ENCODE measurements at regions not wholly inside any gene's neighbourhood (a gene's known extent, or its start where the extent isn't known, plus 50 kb on each side); places are given as distances from the start of the nearest gene placed in this dataset.

DNA sequence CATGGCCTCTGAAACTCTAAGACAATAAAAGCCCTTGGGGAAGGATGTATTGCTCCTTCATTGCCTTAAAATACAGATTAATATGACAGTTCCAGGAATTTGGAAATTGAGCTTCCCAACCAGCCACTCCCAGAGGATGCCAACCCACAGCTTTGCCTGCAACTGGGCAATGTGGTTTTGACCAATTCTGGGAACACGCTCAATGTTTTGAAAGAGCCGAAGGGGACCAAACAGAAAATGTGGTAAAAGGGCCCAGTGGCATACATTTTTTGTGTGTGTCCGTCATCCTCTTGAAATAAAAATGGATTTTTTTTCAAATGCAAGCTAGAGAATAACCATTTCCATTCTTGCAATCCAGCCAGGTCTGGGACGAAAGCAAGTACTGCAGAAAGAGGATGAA is 88.3 kb upstream of the PLEKHG7 start:
- no peak for DNase-seq

DNA sequence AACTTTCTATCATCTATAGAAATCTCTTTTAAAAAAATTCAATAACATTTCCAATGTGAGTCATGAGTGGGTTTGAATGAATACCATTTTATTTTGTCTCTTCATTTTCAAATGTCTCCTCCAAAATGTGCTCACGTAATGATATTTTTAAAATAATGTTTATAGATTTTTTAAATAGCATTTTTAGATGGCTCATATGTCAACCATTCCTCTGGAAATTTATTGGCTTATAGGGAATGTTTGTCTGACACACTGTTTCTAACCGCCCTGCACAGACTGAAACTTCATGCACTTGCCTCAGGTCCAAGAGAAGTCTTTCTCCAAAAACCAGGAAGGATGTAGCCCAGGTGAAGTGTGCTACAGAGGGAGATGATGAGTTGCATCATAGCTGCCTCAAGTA is 88.8 kb upstream of the PLEKHG7 start:
- DNase-seq = no peak

DNA sequence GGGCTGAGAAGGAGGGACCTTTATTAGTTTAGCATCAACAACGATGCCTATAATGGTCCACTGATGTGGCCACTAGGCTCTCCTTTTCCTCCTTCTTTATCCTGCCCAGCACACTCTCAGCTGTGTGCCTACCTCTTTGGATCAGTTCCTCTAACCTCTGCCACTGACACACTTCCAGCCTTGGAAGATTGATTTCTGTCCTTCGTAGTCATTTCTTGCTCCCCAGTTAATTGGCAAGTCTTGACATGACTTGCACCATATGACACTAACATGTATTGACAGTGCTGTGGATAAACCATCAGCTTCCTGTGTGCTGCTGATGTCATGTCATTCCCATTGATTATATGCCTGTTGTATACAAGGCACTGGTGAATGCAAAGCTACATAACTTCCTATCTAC is 90.2 kb upstream of the PLEKHG7 start:
- DNase-seq = no peak

DNA sequence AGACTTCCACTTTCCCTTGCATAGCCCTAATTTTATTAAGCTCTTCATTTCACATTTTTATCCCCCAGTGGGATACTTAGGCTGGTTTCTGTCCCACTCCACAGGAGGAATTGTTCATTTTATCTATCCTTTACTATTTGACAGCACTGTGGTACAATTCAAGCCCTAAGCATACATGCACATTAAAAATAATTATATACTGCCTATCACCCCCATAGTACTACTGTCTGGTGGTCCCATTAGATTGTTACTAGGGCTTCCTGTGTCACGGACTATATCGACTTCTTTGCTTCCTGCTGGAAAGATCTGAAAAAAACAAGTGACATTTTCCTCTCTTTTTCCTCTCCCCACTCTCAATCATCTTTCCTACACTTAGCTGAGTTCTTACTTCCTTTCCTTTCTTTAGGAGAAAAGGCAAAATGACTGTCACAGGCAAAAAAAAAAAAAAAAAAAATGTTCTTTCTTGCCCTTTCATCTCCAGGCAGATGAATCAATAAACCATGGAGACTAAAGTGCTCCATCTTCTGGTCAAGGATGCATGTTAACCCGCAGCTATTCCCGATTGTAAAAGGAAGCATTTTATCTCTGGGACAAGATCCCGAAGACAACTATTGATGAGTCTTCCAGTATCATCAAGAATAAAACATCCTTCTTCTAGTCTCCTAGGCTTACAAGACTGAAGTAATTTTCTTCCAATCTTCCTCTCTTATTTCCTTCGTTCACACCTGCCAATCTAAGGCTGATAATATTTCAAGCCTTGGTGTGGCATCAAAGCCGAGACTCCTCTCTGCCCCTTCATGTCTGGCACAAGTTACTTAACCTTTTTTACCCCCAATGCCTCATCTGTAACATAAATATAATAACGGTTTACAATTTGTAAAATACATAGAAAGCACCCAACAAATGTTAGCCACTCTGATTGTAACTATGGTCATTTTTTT is 94.4 kb upstream of the PLEKHG7 start:
- peak; percentile 65 for DNase-seq

DNA sequence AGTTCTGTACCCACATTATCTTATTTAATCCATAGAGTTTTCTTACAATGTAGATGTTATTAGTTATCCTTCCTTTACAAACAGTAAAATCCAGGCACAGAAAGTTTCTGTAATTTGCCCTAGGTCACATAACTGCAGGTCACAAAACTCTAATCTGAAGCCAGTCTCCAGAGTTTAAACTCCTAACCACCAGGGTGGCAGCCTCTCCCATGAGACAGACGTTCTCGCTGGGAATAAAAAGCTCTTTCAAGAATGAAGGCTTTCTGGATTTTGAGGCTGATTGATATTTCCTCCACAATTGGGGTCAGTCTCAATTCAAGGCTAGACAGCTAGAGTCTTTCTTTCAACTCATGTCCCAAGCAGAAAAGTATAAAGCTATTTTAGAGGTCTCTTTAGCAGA is 95.8 kb upstream of the PLEKHG7 start:
- DNase-seq = no peak

DNA sequence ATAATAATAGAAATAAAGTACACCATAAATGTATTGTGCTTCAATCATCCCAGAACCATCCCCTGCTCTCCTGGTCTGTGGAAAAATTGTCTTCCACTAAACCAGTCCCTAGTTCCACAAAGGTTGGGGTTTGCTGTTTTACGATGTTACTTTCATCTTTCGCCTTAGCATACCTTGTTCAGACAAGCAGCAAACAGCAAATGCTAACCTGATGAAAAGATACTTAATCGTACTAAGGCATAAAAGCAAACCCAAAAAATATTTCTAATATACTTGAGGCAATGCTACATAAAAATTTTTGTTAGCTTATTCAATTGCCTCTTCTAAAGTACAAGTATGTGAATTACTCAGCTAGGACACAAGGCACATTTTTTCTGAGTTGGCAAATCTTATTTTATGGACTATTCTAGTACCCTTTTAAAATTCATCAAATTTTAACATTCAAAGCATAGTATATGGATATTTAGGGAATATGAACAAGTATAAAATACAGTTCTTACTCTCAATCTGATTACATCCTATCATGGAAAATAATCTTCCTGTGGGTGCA is 97.1 kb upstream of the PLEKHG7 start:
- DNase-seq = no peak

DNA sequence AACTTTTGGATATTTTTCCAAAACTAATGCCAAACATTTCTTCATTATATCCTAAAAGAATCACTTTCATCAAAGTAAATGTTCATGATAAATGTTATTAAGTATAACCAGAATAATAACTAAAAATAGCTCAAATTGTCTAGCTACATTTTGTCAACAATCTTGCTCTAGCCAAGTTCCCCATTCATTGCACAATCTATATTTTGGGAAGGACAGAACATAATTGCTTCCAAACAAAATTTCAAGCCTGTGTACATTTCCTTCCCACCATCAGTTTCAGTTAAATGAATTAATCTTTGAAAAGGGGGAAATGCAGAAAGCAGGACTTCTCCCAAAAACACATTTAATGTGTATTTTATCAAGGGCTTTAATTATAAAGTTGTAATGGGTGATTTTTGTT is 98.0 kb upstream of the PLEKHG7 start:
- no peak for DNase-seq

DNA sequence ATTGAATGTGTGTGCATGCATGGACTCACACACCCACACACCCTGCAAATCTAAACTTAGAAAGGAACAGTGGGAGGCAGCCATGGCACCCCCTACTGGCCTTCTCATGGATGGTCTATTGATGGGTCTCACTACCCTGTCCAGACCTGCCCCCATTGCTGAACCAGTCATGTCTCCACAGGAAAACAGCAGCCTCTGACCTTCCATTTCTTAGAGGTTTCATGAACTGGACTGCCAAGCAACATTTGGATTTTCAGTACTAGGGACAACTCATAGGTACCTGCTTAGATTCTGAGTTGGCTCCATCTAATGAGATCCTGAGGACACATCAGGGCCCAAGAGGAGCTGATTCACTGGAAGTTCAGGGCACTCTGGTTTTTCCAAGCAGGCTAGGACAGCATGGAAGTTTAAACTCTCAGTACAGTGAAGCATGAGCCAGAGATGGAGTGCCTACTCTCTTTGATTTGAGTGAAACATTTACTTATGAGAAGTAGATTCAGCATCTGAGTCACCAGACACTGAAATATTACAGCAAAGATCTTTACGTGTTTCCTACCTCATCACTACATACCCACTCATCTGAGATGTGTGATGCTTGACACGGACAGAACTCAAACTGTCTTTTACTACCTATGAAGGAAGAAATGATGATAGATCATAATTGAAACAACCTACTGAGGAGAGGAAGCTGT is 98.9 kb upstream of the PLEKHG7 start:
- DNase-seq = no peak

DNA sequence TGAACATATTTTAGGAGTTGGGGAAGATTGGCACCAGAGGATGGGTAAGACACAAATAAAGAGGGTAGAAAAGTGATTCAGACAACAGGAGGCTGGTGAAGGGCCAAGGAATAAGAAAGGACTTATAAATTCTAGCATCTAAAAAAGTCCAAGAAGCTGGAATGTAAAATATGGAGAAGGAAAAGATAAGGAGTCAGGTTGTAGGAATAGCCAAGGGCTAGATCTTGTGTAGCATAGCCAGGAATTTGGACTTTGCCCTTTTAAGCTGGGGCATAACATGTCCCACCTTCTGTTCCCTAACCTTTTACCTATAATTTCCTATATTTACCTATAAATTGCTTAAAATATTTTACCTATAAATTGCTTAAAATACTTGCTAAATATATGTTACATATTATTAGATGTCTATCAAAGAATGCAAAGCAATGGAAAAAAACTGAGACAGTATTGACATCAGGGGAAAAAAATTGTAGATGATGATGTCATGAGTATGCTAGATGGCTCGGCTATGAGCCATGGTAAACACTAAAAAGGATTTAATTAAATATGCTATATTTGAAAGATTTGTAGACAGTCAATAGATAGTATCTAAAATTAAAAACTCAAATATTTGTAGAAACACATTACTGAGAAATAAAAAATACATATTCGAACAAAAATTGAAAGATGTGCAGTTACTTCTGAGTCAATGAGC is 99.7 kb upstream of the PLEKHG7 start:
- no peak for DNase-seq

DNA sequence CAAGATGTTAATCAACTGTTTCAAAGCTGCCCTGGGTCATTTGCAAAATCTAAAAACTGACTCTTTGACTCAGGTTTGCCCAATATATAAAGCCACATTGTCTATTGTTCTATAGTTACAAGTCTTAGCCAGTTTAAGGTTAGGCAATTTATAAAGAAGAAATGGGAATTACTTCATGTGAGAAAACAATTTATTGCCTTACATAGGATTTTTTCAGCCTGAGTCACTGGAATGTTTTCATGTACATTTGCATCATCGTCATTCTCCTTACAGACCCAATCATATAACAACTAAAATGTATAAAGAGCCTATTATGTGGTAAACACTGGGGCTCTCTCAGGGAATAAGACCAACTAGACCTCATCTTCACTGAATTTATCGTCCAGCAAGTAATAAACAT is 100.3 kb upstream of the PLEKHG7 start:
- no peak for DNase-seq

DNA sequence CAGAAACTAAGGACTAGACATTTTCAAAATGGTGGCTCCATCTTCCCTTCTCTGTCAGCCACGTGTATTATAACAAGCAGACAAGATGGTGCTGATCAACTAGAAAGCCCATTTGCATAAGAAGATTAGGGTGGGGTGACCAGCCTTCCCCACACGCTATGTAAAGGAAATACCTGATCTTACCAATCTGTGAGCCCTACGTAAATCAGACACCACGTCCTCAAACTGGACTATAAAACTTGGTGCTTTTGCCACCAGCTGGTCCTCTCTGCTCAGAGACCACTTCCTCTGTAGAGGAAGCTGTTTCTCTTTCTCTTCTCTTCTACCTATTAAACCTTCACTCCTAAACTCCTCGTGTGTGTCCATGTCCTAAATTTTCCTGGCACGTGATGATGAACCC is 101.1 kb upstream of the PLEKHG7 start:
- DNase-seq = no peak

DNA sequence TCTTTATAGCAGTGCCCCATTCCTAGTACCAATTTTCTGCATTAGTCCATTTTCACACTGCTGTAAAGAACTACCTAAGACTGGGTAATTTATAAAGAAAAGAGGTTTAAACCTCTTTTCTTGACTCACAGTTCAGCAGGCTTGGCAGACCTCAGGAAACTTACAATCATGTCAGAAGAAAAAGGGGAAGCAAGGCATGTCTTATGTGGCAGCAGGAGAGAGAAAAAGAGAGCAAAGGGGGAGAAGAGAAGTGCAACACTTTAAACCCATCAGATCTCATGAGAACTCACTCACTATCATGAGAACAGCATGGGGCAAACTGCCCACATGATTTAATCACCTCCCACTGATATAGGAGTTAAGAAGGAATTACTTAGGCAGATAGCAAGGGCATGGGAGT is 101.6 kb upstream of the PLEKHG7 start:
- DNase-seq = no peak

DNA sequence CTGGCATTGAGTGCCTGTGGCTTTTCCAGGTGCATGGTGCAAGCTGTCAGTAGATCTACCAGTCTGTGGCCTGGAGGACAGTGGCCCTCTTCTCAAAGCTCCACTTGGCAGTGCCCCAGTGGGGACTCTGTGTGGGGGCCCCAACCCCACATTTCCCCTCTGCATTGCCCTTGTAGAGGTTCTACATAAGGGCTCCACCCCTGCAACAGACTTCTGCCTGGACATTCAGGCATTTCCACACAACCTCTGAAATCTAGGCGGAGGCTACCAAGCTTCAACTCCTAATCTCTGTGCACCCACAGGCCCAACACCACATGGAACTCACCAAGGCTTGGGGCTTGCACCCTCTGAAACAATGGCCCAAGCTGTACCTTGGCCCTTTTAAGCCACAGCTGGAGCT is 102.7 kb upstream of the PLEKHG7 start:
- no peak for DNase-seq

DNA sequence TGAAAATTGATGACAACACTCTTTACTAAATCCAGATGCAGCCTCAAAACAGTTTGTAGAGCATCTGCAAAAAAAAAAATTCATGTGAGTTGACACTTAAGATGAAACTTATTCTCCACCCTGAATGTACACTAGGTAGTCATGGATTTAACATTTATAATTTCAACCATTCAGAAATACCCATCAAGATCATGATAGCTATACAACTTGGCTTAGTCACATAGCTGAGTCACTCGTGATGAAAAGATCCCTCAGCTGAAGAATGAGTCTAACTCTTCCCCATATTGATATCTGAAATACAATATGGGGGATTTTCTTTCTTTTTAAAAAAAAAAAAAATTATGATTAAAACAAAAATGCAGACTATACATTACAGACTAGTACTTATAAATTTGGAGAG is 104.8 kb upstream of the PLEKHG7 start:
- no peak for DNase-seq

DNA sequence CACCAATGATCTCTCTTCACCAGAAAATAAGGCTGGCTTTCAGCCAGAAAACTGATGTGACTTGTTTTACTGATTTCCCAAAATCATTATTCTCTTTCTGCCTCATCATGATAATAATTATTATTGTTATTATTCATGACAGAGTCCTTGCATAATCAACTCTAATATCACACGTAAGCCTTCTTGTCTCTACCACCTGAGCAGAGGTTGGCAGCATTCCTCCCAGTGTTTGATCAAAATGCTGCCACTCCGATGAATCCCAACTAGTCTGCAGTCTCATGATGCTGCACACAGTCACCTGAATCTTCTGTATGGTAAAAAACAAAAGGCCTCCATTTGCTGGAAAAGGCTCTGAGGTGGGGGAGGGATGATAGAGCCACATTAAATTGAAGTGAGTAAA is 105.7 kb upstream of the PLEKHG7 start:
- DNase-seq = no peak

DNA sequence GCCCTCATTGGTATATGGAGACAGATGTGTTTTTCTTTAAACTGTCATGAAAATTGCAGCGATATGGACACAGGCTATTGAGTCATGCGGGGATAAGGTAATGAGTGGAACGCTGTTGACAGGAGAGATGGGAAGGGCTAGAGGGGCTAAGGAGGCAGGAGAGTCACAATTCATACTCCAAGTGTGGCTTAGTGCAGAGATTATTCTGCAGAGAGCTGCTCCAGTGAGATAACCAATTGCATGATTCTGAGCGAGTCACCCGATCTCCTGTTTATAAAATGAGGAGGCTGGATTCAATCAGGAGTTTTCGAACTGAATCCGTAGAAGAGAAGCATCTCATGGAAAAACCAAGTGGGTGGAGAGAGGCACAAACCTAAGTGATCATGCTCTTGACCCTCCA is 106.4 kb upstream of the PLEKHG7 start:
- DNase-seq = peak; percentile 20

DNA sequence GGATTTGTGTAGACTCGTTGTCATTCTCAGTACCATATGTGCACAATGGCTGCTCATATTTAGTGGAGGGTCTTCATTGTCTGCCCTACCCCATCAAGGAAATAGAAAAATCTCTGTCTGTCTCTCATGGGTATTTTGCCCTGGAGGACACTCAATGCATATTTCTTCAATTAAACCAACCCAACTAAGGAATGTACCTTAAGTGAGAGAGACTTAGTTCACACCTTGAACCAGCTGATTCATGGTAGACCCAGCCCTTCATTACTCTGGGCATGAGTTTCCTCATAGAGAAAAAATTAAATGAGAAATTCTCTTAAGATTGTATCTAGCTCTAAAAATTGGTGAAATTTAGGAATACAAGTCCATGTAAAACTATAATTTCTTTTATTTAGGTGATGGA is 107.1 kb upstream of the PLEKHG7 start:
- no peak for DNase-seq

DNA sequence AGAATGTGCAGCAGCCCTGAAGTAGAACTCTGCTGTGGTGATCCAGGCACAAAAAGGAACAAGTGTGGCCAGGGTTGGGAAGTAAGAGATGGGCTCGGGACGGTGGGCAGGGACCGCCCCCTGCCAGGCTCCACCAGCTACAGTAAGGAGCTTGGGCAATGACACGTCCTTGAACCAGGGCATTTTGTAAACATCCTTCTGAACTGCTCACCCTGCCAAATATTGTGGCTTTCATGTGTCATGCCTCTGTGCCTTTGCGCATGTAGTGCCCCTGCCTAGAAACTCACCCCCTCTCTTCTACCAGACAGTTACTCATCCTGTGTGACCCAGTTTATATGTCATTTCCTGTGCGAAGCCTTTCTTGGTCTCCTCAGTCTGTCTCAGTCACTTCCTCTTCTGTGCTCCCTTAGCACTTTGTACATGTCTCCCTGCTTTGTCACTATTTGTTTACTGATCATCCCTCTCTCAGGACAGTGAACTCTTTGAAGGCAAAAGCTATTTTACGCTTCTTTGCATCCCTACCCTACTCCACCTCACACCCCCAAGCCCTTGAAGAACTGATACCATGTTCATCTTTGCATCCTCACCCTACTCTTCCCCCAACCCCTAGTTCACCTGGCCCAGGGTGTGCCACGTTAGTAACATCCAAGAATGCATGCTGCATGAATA is 108.9 kb upstream of the PLEKHG7 start:
- DNase-seq = no peak

DNA sequence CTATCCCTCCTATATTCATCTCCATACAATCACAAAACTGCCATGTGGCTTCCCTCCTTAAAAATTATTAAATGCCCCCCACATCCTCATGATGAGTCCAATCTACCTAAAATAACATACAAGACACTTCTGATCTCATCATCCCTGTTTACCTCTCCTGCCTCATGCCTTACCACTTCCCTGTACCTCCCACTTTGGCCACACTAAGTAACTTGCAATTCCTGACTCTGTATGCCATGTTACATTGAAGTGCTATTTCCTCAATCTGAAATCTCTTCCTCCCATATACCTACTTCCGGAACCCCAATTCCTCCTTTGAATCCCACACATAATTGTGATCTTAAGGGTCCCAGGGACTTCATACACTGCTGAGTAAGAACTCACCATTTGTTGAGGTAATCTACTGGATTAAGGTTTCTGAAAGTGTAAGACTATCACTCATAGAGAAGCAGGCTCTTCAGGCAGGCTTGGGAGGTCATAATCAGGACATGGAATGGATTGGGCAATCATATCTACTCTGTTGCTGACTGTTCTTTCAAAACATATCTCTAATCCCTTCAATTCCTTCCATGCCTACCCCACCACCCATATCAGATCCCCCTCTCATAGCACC is 117.6 kb upstream of the PLEKHG7 start:
- DNase-seq = no peak

DNA sequence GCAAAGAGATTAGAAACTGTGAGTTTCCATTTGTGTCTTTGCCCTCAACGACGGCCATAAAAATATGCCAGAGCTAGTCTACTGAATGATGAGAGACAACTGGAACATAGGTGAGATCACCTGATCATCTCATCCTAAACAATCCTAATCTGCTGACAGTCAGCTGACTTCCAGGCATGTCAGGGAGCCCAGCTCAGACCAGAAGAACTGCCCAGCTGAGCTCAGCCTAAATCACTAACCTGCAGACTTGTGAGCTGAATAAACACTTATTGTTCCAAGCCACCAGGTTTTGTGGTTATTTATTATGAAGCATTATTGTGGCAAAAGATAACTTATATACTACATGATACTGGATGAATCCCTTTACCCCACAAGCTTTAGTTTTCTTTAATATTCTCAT is 118.9 kb upstream of the PLEKHG7 start:
- no peak for DNase-seq

DNA sequence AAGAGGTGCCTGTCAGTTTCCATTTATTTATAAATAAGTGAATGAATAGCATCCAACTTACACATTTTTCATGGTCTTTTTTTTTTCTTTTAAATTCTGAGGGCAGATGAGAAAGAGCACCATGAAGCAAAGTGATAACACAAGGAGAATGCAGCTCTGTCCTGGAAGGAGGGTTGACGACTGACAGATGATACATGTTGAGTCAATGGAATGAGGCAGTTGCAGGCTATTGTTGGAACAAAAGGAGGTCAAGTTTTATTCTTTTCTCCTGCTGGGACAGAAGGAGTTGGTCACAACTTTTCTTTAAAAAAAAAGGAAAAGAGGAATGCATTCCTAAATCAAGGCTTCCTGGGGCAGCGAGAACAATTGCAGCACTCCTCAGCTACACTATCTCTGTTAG is 119.9 kb upstream of the PLEKHG7 start:
- DNase-seq = no peak

DNA sequence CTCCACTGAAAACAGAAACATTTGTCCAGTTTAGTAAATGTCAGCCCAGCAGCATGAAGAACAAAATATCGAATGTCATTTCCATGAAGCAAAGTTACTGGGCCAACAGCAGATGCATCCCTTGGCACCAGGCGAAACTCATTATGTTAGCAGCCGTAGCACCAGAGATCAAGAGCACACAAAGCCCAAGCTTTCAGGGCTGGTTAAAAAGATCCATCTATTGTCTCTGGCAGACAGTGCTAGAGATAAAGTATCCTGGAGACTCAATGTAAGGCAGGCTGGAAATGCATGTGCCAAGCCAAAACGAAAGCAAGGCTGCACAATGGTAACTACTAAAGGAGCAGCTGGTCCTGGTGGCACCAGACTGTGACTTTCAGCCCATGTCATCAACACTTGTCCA is 120.3 kb upstream of the PLEKHG7 start:
- DNase-seq = peak; percentile 95
